Mucosa of rectum (tissue), 2 donors: ENCODE measurements at regions not wholly inside any gene's neighbourhood (a gene's known extent, or its start where the extent isn't known, plus 50 kb on each side); places are given as distances from the start of the nearest gene placed in this dataset.
"Not testable (repeated sequence)": the region's sequence is repeated elsewhere in the genome, so short reads cannot be mapped to it uniquely, and the experiment has no call there.

ENCODE experiments used
- H3K27ac ChIP-seq, 2 donors: one replicate each; pipeline ENCODE4 v1.7.0; 2013; ENCODE audit warnings: inconsistent platforms in 2 of 2, low read depth in 2 of 2, low read length in 2 of 2
- H3K27me3 ChIP-seq, 2 donors: one replicate each; pipeline ENCODE4 v1.7.0; 2013; ENCODE audit warnings: low read length in 2 of 2; ENCODE audit not compliant: control insufficient read depth in 2 of 2, insufficient read depth in 2 of 2
- H3K36me3 ChIP-seq, 2 donors: one replicate each; pipeline ENCODE4 v1.7.0; 2013; ENCODE audit warnings: low read length in 2 of 2; ENCODE audit not compliant: control insufficient read depth in 2 of 2, insufficient read depth in 2 of 2
- H3K4me1 ChIP-seq, 2 donors: one replicate each; pipeline ENCODE4 v1.7.0; 2013; ENCODE audit warnings: low read length in 2 of 2, mild to moderate bottlenecking in 1 of 2; ENCODE audit not compliant: control insufficient read depth in 2 of 2, insufficient read depth in 2 of 2
- H3K4me3 ChIP-seq, 2 donors: one replicate each; pipeline ENCODE4 v1.7.0; 2013; ENCODE audit warnings: low read length in 2 of 2
- H3K9ac ChIP-seq, 2 donors: one replicate each; pipeline ENCODE4 v1.7.0; 2013; ENCODE audit warnings: low read length in 2 of 2, low read depth in 1 of 2, mild to moderate bottlenecking in 1 of 2
- H3K9me3 ChIP-seq, 2 donors: one replicate each; pipeline ENCODE4 v1.7.0; 2013; ENCODE audit warnings: low read length in 2 of 2; ENCODE audit not compliant: control insufficient read depth in 2 of 2
- donor health status: healthy.
- donor health status: Normal muscosa, but diverticular disease.

DNA sequence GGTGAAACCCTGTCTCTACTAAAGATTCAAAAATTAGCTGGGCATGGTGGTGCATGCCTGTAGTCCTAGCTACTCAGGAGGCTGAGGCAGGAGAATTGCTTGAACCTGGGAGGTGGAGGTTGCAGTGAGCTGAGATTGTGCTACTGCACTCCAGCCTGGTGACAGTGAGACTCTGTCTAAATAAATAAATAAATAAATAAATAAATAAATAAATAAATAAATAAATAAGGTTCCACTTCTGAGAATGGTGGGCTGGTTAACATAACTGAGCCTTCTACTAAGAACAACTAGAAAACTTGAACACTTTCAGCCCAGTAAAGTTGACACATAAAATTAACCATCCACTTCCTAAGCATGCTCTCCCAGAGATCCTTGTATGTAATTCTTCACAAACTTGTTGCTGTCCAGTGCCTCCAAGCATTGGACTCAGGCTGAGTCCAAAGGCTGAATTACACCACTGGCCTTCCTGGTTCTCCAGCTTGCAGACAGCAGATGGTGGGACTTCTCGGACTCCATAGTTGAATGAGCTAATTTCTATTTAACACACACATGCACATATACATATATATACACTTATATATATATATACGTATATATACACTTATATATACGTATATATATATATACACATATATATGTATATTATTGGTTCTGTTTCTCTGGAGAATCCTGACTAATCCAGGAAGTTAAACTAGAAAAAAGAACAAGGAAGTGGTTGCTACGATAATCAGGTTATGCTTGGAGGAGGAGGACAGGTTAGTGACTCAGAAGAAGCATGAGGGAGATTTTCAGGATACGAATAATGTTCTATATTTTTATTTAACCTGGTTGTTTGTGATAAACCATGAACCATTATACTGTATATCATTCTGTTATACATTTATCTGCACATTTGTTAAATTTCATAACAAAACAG lies 348.8 kb downstream of the METTL4 start:
- Histone ChIP-seq H3K4me3 (no peak overlapping the region), H3K36me3 (no peaks in the 10 kb centered on the region), H3K27me3 (no peaks in the 10 kb centered on the region), H3K27ac (no peak overlapping the region), H3K9me3 (no peaks in the 10 kb centered on the region), H3K4me1 (peaks cover 0 to 2% of the 10 kb centered on the region in 2 donors), H3K9ac (no peak overlapping the region)

DNA sequence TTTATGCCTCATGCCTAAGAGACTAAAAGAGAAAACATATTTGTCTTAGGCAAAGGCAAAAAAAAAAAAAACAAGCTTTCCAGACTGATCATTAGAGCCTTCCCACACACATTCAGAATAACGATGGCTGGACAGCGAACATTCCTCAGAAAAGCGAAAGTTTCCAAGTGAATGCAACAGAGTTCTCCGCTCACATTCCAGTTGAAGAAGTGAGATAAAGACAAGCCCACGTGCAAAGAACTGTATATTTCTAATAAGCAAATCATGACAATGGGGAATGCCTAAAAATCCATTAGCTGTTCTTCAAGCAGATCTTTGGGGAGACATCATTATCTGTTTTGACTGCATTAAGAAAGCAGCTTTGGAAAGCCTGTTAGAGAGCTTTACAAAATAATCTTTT lies 347.9 kb downstream of the METTL4 start:
- peaks cover 0 to 2% of the 10 kb centered on the region in 2 donors for H3K4me1 ChIP-seq
- no peak overlapping the region for H3K9ac ChIP-seq
- no peaks in the 10 kb centered on the region for H3K9me3 ChIP-seq
- H3K4me3 ChIP-seq: no peak overlapping the region
- no peaks in the 10 kb centered on the region for H3K27me3 ChIP-seq
- H3K27ac ChIP-seq: no peak overlapping the region
- H3K36me3 ChIP-seq: no peaks in the 10 kb centered on the region

DNA sequence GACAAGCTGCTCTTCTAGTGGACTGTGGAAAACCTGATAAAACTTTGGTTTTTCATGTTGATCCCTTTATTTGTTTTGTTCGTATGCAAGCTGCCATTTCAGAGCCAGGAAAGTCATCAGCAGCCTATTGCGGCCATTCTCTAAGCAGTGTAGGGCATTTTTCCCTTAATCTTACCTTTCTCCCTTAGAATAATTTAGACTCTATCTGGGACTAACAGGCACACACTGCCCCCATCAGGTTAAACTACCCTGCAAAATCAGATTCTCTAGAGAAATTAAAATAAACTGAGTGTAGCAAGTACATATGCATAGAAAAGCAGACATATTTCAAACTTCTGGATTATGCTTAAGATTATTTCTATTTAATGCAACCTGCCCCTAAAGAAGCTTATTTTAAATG lies 347.5 kb downstream of the METTL4 start:
- no peaks in the 10 kb centered on the region for H3K9me3 ChIP-seq
- H3K4me3 ChIP-seq: no peak overlapping the region

DNA sequence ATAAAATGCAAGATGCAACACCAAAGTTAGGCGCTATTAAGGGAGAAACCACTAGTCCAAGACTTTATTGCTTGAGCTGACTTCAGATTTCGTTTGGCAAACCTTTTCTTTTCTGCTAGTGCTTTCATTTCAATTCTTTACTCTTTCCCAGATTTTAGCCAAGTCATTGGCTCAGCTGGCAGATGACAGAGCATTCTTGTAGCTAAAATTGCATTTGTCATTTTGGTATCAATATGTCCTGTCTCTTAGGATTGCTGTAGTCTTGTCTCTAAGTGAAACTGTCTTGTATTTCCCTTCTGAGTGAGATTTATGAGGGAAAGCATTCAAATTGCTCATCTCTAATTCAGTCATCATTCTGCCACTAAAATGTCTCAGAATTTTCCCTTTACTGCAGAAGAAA lies 335.1 kb downstream of the METTL4 start:
- no peaks in the 10 kb centered on the region for H3K9me3 ChIP-seq
- H3K4me3 ChIP-seq: no peak overlapping the region
- no peak overlapping the region for H3K27ac ChIP-seq
- H3K9ac ChIP-seq: no peak overlapping the region
- no peaks in the 10 kb centered on the region for H3K36me3 ChIP-seq
- no peaks in the 10 kb centered on the region for H3K4me1 ChIP-seq
- H3K27me3 ChIP-seq: peaks cover 0 to 3% of the 10 kb centered on the region in 2 donors

More for the DNA sequence above, 347.5 kb downstream of the METTL4 start:
- Histone ChIP-seq H3K36me3 (no peaks in the 10 kb centered on the region), H3K27me3 (no peaks in the 10 kb centered on the region), H3K9ac (no peak overlapping the region), H3K27ac (no peak overlapping the region), H3K4me1 (peaks cover 0 to 2% of the 10 kb centered on the region in 2 donors)

DNA sequence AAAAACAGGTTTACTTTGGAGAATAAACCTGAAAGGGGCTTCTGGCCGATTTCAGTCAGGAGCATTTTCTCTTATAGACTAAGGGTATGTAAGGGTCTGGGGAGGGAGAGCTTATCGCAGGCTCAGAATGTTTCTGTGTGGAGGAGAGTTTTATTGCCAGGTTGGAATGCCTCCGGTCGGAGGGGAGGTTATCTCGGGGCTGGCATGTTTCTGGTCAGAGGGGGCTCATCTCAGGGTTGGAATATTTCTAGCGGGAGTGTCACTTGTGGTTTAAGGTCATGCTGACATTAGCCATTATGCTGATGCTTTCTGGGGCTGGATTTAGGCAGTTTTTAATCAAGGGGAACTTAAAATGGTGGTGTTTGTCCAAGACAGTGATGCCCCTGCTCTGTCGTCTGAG lies 333.6 kb downstream of the METTL4 start:
- H3K9me3 ChIP-seq: no peaks in the 10 kb centered on the region
- no peak overlapping the region for H3K27ac ChIP-seq
- H3K4me1 ChIP-seq: no peaks in the 10 kb centered on the region
- no peak overlapping the region for H3K4me3 ChIP-seq
- peaks cover 0 to 3% of the 10 kb centered on the region in 2 donors for H3K27me3 ChIP-seq
- no peak overlapping the region for H3K9ac ChIP-seq
- no peaks in the 10 kb centered on the region for H3K36me3 ChIP-seq

DNA sequence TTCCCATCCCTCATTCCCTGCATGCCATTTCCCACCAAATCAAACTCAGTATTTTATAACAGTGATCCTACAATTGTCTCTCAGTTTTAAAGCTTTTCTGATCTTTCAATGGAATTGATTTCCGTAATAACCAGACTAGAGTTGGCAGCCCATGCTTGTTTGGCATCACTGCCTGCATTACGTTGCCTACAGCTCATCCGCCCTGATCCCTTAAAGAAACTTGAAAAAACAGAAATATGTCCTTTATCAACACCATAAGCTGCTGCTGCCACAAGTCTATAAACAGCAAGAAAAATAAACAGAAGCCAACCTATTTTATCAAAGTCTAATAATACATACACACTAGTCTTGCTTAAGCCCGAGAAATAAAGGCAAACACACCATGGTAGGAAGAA lies 331.0 kb downstream of the METTL4 start:
- H3K27ac ChIP-seq: no peak overlapping the region

DNA sequence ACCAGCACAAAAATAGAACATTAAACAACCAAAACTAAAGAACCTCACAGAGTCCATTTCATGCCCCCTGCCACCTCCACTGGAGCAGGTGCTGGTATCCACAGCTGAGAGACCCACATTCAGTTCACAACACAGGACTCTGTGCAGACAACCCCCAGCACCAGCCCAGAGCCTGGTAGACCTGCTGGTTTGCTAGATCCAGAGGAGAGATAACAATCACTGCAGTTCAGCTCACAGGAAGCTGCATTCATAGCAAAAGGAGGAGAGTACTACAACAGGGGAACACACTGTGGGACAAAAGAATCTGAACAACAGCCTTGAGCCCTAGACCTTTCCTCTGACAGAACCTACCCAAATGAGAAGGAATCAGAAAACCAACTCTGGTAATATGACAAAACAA lies 326.7 kb downstream of the METTL4 start:
- no peak overlapping the region for H3K27ac ChIP-seq

More for the DNA sequence above, 331.0 kb downstream of the METTL4 start:
- Histone ChIP-seq H3K9ac (no peak overlapping the region), H3K4me3 (no peak overlapping the region), H3K27me3 (peaks cover 0 to 3% of the 10 kb centered on the region in 2 donors), H3K4me1 (no peaks in the 10 kb centered on the region), H3K9me3 (no peaks in the 10 kb centered on the region), H3K36me3 (no peaks in the 10 kb centered on the region)

DNA sequence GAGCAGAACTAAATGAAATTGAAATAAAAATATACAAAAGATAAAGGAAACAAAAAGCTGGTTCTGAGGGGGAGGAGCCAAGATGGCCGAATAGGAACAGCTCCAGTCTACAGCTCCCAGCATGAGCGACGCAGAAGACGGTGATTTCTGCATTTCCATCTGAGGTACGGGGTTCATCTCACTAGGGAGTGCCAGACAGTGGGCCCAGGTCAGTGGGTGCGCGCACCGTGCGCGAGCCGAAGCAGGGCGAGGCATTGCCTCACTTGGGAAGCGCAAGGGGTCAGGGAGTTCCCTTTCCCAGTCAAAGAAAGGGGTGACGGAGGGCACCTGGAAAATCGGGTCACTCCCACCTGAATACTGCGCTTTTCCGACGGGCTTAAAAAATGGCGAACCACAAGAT lies 324.2 kb downstream of the METTL4 start:
- H3K4me3 ChIP-seq, H3K9me3 ChIP-seq, H3K27ac ChIP-seq, H3K27me3 ChIP-seq, H3K4me1 ChIP-seq, H3K9ac ChIP-seq, H3K36me3 ChIP-seq: not testable (repeated sequence)

More for the DNA sequence above, 326.7 kb downstream of the METTL4 start:
- no peaks in the 10 kb centered on the region for H3K9me3 ChIP-seq
- no peaks in the 10 kb centered on the region for H3K4me1 ChIP-seq
- no peak overlapping the region for H3K4me3 ChIP-seq
- no peaks in the 10 kb centered on the region for H3K27me3 ChIP-seq
- H3K9ac ChIP-seq: no peak overlapping the region
- H3K36me3 ChIP-seq: no peaks in the 10 kb centered on the region

DNA sequence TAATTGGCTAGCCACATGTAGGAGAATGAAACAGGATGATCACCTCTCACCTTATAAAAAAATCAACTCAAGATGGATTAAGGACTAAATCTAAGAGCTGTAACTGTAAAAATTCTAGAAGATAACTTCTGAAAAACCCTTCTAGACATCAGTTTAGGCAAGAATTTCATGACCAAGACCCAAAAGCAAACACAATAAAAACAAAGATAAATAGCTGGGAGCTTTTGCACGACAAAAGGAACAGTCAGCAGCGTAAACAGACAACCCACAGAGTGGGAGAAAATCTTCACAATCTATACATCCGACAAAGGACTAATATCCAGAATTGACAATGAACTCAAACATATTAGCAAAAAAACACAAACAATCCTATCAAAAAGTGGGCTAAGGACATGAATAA lies 316.3 kb downstream of the METTL4 start:
- Histone ChIP-seq H3K27me3 (no peaks in the 10 kb centered on the region), H3K36me3 (no peaks in the 10 kb centered on the region), H3K4me1 (no peaks in the 10 kb centered on the region), H3K27ac (no peak overlapping the region), H3K4me3 (no peak overlapping the region), H3K9me3 (no peaks in the 10 kb centered on the region), H3K9ac (no peak overlapping the region)

DNA sequence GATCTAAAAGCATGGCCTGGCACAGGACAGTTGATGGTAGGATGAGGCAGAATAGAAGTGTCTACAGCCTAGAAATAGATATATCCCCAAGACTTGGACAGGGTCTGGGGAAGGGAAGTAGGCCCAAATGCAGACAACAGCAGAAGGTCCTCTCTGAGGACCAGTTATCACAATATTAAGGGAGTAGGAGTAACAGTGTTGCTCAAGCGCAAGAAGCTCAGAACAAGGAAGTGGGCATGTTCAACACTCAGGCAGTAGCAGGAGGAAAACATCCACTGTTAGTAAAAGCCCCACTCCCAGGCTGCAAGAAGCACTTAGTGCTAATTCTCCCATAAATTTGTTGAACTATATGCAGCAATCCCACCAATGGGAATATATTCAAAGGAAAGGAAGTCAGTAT lies 314.7 kb downstream of the METTL4 start:
- Histone ChIP-seq H3K4me3 (no peak overlapping the region), H3K36me3 (no peaks in the 10 kb centered on the region), H3K27me3 (no peaks in the 10 kb centered on the region), H3K9ac (no peak overlapping the region), H3K27ac (no peak overlapping the region), H3K9me3 (no peaks in the 10 kb centered on the region), H3K4me1 (no peaks in the 10 kb centered on the region)
